Neural crest cell (in vitro differentiated cells): ENCODE measurements at regions not wholly inside any gene's neighbourhood (a gene's known extent, or its start where the extent isn't known, plus 50 kb on each side); places are given as distances from the start of the nearest gene placed in this dataset.

Experiments
- DNase-seq: peaks from one replicate; pipeline ENCODE4 v3.0.0; 2021; ENCODE audit warnings: low read depth, mixed read lengths, low spot score
- H3K27ac Mint-ChIP-seq: one replicate; pipeline ENCODE4 v1.8.0; 2021; ENCODE audit warnings: mild to moderate bottlenecking, mixed read lengths; ENCODE audit not compliant: unreplicated experiment
- H3K27me3 Mint-ChIP-seq: 2 replicates; pipeline ENCODE4 v1.8.0; 2021; ENCODE audit warnings: low read depth, mild to moderate bottlenecking, mixed read lengths
- H3K36me3 Mint-ChIP-seq: 2 replicates; pipeline ENCODE4 v1.8.0; 2021; ENCODE audit warnings: low read depth, mild to moderate bottlenecking, mixed read lengths
- H3K4me1 Mint-ChIP-seq: 2 replicates; pipeline ENCODE4 v1.8.0; 2021; ENCODE audit warnings: mixed read lengths
- H3K4me3 Mint-ChIP-seq: one replicate; pipeline ENCODE4 v1.8.0; 2021; ENCODE audit warnings: mild to moderate bottlenecking, mixed read lengths
- H3K9me3 Mint-ChIP-seq: 2 replicates; pipeline ENCODE4 v1.8.0; 2021; ENCODE audit warnings: mixed read lengths
- CTCF ChIP-seq: fragments of 200-600 bp; sonication (generic); conservative IDR thresholded peaks from 2 replicates; pipeline ENCODE4 v1.5.0; 2021; ENCODE audit warnings: antibody characterized with exemption, mild to moderate bottlenecking

DNA sequence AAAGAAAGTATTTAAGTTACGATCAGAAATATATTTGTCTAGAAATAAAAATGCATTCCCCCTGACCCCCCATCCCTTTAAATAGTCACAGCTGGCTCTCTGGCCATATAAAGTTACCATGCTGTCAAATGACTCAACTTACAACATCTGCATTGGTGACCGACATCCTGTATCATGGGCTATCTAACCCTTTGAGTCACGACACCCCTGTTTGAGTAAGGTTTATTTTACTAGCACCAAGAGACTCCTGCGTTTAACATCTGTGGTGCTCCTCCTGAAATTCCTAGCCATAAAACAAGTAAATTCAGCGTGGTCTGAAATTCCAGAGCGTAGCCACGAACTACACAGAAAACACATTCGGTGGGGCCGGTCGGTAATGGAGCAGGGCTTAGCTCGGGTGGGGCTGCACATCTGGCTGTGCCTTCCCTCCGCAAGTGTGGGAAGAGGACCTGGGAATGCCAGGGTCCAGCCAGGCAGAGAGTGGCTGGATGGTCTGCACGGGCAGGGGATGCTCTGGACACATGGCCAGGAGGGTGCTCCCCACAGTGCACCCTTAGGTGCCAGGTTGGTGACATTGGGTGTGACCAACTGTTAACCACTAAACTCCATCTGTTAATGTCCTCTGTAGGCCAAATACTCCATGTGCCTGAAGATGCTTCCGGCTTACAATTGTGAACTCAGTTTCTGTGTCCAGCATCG is 53.0 kb upstream of the CLDN14 start:
- Mint-ChIP-seq H3K36me3 (no peaks in the 10 kb centered on the region), H3K27me3 (peaks cover 12% of the 10 kb centered on the region), H3K9me3 (no peaks in the 10 kb centered on the region), H3K4me3 (no peak overlapping the region), H3K27ac (no peak overlapping the region), H3K4me1 (no peaks in the 10 kb centered on the region)
- TF ChIP-seq CTCF = no peak
- no peak for DNase-seq

DNA sequence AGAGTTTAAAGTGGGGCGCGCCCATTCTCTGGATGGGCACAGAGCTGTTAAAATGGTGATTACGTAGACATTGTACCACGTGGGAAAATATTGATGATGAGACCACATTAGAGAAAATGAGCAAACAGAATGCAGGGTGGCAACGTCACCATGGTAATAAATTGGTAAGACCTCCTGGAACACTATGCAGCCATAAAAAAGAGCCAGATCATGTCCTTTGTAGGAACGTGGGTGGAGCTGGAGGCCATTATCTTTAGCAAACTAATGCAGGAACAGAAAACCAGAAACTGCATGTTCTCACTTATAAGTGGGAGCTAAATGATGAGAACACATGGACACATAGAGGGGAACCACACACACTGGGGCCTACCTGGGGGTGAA is 53.5 kb upstream of the CLDN14 start:
- no peak for TF ChIP-seq CTCF
- DNase-seq = no peak
- no peaks in the 10 kb centered on the region for H3K4me1 Mint-ChIP-seq
- H3K4me3 Mint-ChIP-seq = no peak overlapping the region
- peaks cover 10% of the 10 kb centered on the region for H3K27me3 Mint-ChIP-seq
- H3K27ac Mint-ChIP-seq = no peak overlapping the region
- no peaks in the 10 kb centered on the region for H3K9me3 Mint-ChIP-seq
- no peaks in the 10 kb centered on the region for H3K36me3 Mint-ChIP-seq

- TF ChIP-seq CTCF = no peak
- no peaks in the 10 kb centered on the region for H3K36me3 Mint-ChIP-seq
- no peaks in the 10 kb centered on the region for H3K9me3 Mint-ChIP-seq
- peaks cover 10% of the 10 kb centered on the region for H3K27me3 Mint-ChIP-seq
- no peak overlapping the region for H3K27ac Mint-ChIP-seq
- H3K4me3 Mint-ChIP-seq = no peak overlapping the region
- DNase-seq = no peak
- no peaks in the 10 kb centered on the region for H3K4me1 Mint-ChIP-seq
Measured at GRCh38 chr21:36534656-36535055, 54.7 kb upstream of the CLDN14 start.

DNA sequence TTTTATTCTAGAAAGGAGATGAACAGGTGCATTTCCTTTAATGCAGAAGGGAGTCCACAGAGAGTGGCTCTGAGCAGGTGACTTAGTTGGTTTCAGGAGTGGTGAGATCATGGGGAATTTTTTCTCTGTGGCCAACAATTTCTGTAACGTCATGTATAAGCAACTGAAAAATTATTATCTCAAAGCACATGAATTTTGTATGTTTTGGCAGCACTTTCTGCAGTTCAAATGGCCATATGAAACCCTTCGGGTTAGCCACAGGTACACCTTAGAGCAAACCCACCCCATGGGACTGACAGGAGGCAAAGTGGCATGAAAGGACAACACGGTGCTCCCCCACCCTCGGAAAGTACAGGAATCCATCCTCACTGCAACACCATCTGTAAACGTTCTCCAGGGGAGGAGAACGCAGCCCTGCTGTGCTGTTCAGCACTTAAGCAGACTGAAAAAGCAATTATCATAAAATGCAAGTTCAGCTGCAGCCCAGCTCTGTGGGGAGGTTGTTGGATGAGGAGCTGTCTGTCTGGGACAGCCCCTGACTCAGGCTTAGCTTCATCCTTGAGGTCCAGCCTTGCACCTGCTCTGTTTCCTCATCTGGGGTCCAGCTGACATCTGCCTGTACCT is 55.8 kb upstream of the CLDN14 start:
- no peaks in the 10 kb centered on the region for H3K4me1 Mint-ChIP-seq
- H3K27ac Mint-ChIP-seq = no peak overlapping the region
- peaks cover 6% of the 10 kb centered on the region for H3K27me3 Mint-ChIP-seq
- no peaks in the 10 kb centered on the region for H3K9me3 Mint-ChIP-seq
- no peak for DNase-seq
- no peak overlapping the region for H3K4me3 Mint-ChIP-seq
- TF ChIP-seq CTCF = no peak
- H3K36me3 Mint-ChIP-seq = no peaks in the 10 kb centered on the region

- Mint-ChIP-seq H3K27me3 (peaks cover 18% of the 10 kb centered on the region), H3K9me3 (no peaks in the 10 kb centered on the region), H3K4me1 (peaks cover 3% of the 10 kb centered on the region), H3K4me3 (no peak overlapping the region), H3K27ac (no peak overlapping the region), H3K36me3 (no peaks in the 10 kb centered on the region)
- TF ChIP-seq CTCF = no peak
- DNase-seq = no peak
Measured at GRCh38 chr21:36538761-36539160, 58.8 kb upstream of the CLDN14 start.
